Fibroblast of the aortic adventitia (primary cell): ENCODE measurements at regions not wholly inside any gene's neighbourhood (a gene's known extent, or its start where the extent isn't known, plus 50 kb on each side); places are given as distances from the start of the nearest gene placed in this dataset.

Experiments
- DNase-seq: peaks from one replicate; pipeline ENCODE4 v3.0.0-alpha.2; 2010; ENCODE audit warnings: low read depth
- H3K4me3 ChIP-seq: 2 replicates; pipeline ENCODE4 v1.5.1; 2011; ENCODE audit warnings: low read depth, mild to moderate bottlenecking, control low read depth, low read length, moderate library complexity
- CTCF ChIP-seq: IDR thresholded peaks from 2 replicates; pipeline ENCODE4 v1.5.1; 2011; ENCODE audit warnings: mild to moderate bottlenecking, low read length, control low read depth, inconsistent platforms; ENCODE audit not compliant: insufficient read depth

GRCh38 chr2:176514805-176515500, 245.7 kb downstream of the MTX2 start:
- no peak for DNase-seq
- TF ChIP-seq CTCF = no peak
- no peak overlapping the region for H3K4me3 ChIP-seq

GRCh38 chr2:176516051-176516602, 246.9 kb downstream of the MTX2 start:
- TF ChIP-seq CTCF = no peak
- H3K4me3 ChIP-seq = no peak overlapping the region
- no peak for DNase-seq

GRCh38 chr2:176518823-176519222, 249.6 kb downstream of the MTX2 start:
- DNase-seq = no peak
- no peak for TF ChIP-seq CTCF
- no peak overlapping the region for H3K4me3 ChIP-seq

- H3K4me3 ChIP-seq = no peak overlapping the region
- DNase-seq = no peak
- no peak for TF ChIP-seq CTCF
These were observed 252.8 kb downstream of the MTX2 start for GRCh38 chr2:176521878-176522670.

GRCh38 chr2:176525086-176525485, 255.8 kb downstream of the MTX2 start:
- TF ChIP-seq CTCF = no peak
- H3K4me3 ChIP-seq = no peak overlapping the region

GRCh38 chr2:176526995-176527901, 258.0 kb downstream of the MTX2 start:
- no peak overlapping the region for H3K4me3 ChIP-seq
- no peak for TF ChIP-seq CTCF
- DNase-seq = peak; percentile 43

More at GRCh38 chr2:176525086-176525485, 255.8 kb downstream of the MTX2 start:
- DNase-seq = peak; percentile 7
